B cell (primary cell): ENCODE measurements at regions not wholly inside any gene's neighbourhood (a gene's known extent, or its start where the extent isn't known, plus 50 kb on each side); places are given as distances from the start of the nearest gene placed in this dataset.

Source experiments
- ATAC-seq: fragments of 200-7000 bp; cut with Tn5 transposase; one replicate; pipeline ENCODE4 v1.10.0; 2021; ENCODE audit warnings: low read depth, mild to moderate bottlenecking, moderate number of reproducible peaks, moderate library complexity
- CTCF ChIA-PET: fragments of 350-600 bp; sonication (Branson Sonifier 250); formaldehyde crosslinking; loops from one replicate; lab custom pipeline; 2021; ENCODE audit warnings: antibody characterized with exemption, inconsistent platforms; lab: Charles Lee
- POLR2A ChIA-PET: fragments of 350-600 bp; sonication (Branson Sonifier 250); formaldehyde crosslinking; loops from one replicate; lab custom pipeline; 2021; ENCODE audit warnings: antibody characterized with exemption; lab: Charles Lee
- DNase-seq: peaks from one replicate; pipeline ENCODE4 v3.0.0; 2013
- H2AFZ ChIP-seq: 2 replicates; pipeline ENCODE4 v1.6.1; 2012; ENCODE audit warnings: mild to moderate bottlenecking, low read depth, low read length; ENCODE audit not compliant: insufficient read depth, poor library complexity, severe bottlenecking
- H3K27ac ChIP-seq, 2 donors: 1 replicate in 1 of 2; 2 replicates in 1 of 2; pipeline ENCODE4 v1.5.1; 2012 to 2013; ENCODE audit warnings: low read length in 2 of 2, mild to moderate bottlenecking in 2 of 2, moderate library complexity in 1 of 2
- H3K27me3 ChIP-seq, 4 experiments: fragments of 200-600 bp in 1 of 4; sonication (generic) in 1 of 4; replicated peaks in 1 of 4; 1 replicate in 2 of 4; 2 replicates in 2 of 4; pipeline versions ENCODE4 v1.6.1 to v1.7.0; 2013 to 2016; ENCODE audit warnings: low read length in 3 of 4, mild to moderate bottlenecking in 2 of 4, mixed read lengths in 1 of 4, moderate library complexity in 1 of 4; ENCODE audit not compliant: insufficient read depth in 4 of 4, control insufficient read depth in 3 of 4; ENCODE audit errors: control extremely low read depth in 1 of 4
- H3K36me3 ChIP-seq, 2 experiments: replicated peaks in 1 of 2; 1 replicate in 1 of 2; 2 replicates in 1 of 2; pipeline versions ENCODE4 v1.6.1 to v1.7.1; 2013; ENCODE audit warnings: low read length in 1 of 2; ENCODE audit not compliant: insufficient read depth in 2 of 2, control insufficient read depth in 1 of 2; ENCODE audit errors: control extremely low read depth in 1 of 2, extremely low read depth in 1 of 2
- H3K4me1 ChIP-seq, 2 donors: fragments of 200-600 bp in 1 of 2; sonication (generic) in 1 of 2; 1 replicate in 1 of 2; 2 replicates in 1 of 2; pipeline versions ENCODE4 v1.5.1 to v1.6.1; 2013 to 2017; ENCODE audit warnings: low read length in 2 of 2; ENCODE audit not compliant: control insufficient read depth in 2 of 2, insufficient read depth in 2 of 2
- H3K4me2 ChIP-seq: replicated peaks from 2 replicates; pipeline ENCODE3; 2012; ENCODE audit warnings: mild to moderate bottlenecking, low read depth, low read length; ENCODE audit not compliant: poor library complexity, severe bottlenecking
- H3K4me3 ChIP-seq, 5 experiments: fragments of 200-600 bp in 1 of 5; sonication (generic) in 1 of 5; 1 replicate in 3 of 5; 2 replicates in 2 of 5; pipeline versions ENCODE4 v1.5.1 to v1.7.0; 2011 to 2016; ENCODE audit warnings: low read length in 4 of 5, mild to moderate bottlenecking in 4 of 5, low read depth in 2 of 5, control low read depth in 1 of 5, moderate library complexity in 1 of 5; ENCODE audit not compliant: insufficient read depth in 1 of 5; ENCODE audit errors: control extremely low read depth in 1 of 5, extremely low read depth in 1 of 5
- H3K79me2 ChIP-seq: fragments of 200-600 bp; sonication (generic); one replicate; pipeline ENCODE4 v1.6.0; 2016; ENCODE audit warnings: low read length; ENCODE audit not compliant: control insufficient read depth, insufficient read depth
- H3K9ac ChIP-seq: fragments of 200-600 bp; sonication (generic); 2 replicates; pipeline ENCODE4 v1.6.1; 2017; ENCODE audit warnings: mild to moderate bottlenecking, low read length, moderate library complexity
- H3K9me3 ChIP-seq, 3 donors: one replicate each; pipeline versions ENCODE4 v1.6.1 to v1.7.1; 2013; ENCODE audit warnings: low read length in 2 of 3; ENCODE audit not compliant: control insufficient read depth in 2 of 3, insufficient read depth in 1 of 3; ENCODE audit errors: control extremely low read depth in 1 of 3
- H4K20me1 ChIP-seq: 2 replicates; pipeline ENCODE4 v1.6.0; 2012; ENCODE audit warnings: mild to moderate bottlenecking, low read length; ENCODE audit not compliant: insufficient read depth, control insufficient read depth, poor library complexity, severe bottlenecking
- H3K27ac Mint-ChIP-seq: one replicate; pipeline ENCODE4 v1.8.0; 2021; ENCODE audit warnings: mixed read lengths
- H3K27me3 Mint-ChIP-seq: one replicate; pipeline ENCODE4 v1.8.0; 2021; ENCODE audit warnings: mixed read lengths
- H3K4me1 Mint-ChIP-seq: one replicate; pipeline ENCODE4 v1.8.0; 2021; ENCODE audit warnings: mixed read lengths
- H3K4me3 Mint-ChIP-seq: one replicate; pipeline ENCODE4 v1.8.0; 2021; ENCODE audit warnings: mixed read lengths
- H3K9me3 Mint-ChIP-seq: one replicate; pipeline ENCODE4 v1.8.0; 2022; ENCODE audit warnings: mixed read lengths; ENCODE audit not compliant: insufficient read depth
- EZH2 ChIP-seq: IDR thresholded peaks from 2 replicates; pipeline ENCODE4 v1.6.1; 2012; ENCODE audit warnings: borderline replicate concordance, low read depth, mild to moderate bottlenecking, moderate library complexity, low read length; ENCODE audit not compliant: insufficient read depth, poor library complexity, severe bottlenecking
- WGBS: methylation state at CpG from one replicate; pipeline ENCODE4 v1.1.5; 2013; ENCODE audit warnings: missing lambda C conversion rate; ENCODE audit not compliant: insufficient coverage; 5-methylcytosine and 5-hydroxymethylcytosine counted together
- intact Hi-C: fragments of 100-400 bp; cut with micrococcal nuclease; formaldehyde crosslinking; loops from one replicate; pipeline ENCODE4 v1.10.0; 2022
- TF ChIP-seq, protein P1 (sequence below): fragments of 200-600 bp; IDR thresholded peaks from one replicate; pipeline ENCODE4 v1.8.0; 2022; ENCODE audit warnings: antibody characterized with exemption, mild to moderate bottlenecking

DNA sequence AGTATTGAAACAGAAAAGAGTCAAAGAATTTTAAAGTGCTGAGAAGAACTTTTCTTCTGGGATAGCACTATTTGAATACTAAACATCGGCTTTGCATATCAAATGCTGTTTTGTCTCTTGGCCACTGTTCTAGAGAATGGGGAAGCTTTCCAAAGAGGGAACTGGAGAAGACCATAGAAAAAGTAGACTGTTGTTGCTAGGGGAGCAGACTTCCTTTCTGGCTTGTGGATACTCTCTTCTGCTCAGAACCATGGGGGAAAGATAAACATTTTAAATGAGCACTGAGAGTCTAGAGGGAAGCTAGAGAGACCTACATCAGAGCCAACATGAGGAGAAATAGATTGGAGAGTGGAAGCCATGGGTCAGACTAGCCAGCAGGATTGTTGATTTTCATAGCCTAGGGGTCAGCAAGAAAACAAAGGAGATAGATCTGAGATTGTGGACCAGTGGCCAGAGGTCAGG, 315.7 kb downstream of the KCTD12 start:
- WGBS, result 80% methylated on average over 1 of the region's 1 CpG
- no peak for TF ChIP-seq EZH2
- TF ChIP-seq, protein P1, sequence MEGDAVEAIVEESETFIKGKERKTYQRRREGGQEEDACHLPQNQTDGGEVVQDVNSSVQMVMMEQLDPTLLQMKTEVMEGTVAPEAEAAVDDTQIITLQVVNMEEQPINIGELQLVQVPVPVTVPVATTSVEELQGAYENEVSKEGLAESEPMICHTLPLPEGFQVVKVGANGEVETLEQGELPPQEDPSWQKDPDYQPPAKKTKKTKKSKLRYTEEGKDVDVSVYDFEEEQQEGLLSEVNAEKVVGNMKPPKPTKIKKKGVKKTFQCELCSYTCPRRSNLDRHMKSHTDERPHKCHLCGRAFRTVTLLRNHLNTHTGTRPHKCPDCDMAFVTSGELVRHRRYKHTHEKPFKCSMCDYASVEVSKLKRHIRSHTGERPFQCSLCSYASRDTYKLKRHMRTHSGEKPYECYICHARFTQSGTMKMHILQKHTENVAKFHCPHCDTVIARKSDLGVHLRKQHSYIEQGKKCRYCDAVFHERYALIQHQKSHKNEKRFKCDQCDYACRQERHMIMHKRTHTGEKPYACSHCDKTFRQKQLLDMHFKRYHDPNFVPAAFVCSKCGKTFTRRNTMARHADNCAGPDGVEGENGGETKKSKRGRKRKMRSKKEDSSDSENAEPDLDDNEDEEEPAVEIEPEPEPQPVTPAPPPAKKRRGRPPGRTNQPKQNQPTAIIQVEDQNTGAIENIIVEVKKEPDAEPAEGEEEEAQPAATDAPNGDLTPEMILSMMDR, result no peak
- Histone ChIP-seq H2AFZ (no peak overlapping the region), H3K9ac (no peak overlapping the region), H4K20me1 (no peaks in the 10 kb centered on the region), H3K4me1 (no peaks in the 10 kb centered on the region), H3K4me3 (no peak overlapping the region), H3K9me3 (no peaks in the 10 kb centered on the region), H3K27me3 (no peaks in the 10 kb centered on the region), H3K4me2 (no peak overlapping the region), H3K79me2 (no peaks in the 10 kb centered on the region), H3K27ac (no peak overlapping the region), H3K36me3 (no peaks in the 10 kb centered on the region)
- Mint-ChIP-seq H3K4me3 (no peak overlapping the region), H3K27ac (no peak overlapping the region), H3K27me3 (peaks cover 4% of the 10 kb centered on the region), H3K9me3 (no peaks in the 10 kb centered on the region), H3K4me1 (no peaks in the 10 kb centered on the region)
- DNase-seq (no peak), ATAC-seq (no peak)
- POLR2A ChIA-PET, result no interaction called here
- CTCF ChIA-PET, result no interaction called here
- intact Hi-C loops, result no loop called here

DNA sequence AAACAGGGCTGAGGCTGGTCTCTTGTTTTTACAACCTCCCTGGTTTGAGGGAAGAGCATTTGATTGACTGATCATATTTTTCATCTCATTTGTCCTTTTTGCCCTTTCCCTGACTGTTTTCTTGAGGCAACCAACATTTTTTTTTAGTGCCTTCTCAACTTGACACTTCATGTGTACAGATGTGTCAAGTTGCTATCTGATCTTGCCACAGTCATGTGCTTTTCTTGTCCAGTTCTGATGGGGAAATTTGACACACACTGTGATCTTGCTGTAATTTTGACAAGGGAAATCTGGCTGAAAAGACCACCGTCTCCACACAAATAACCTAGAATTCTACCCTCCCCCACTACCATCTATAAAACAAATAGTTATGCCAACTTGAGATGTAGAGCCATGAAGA, 329.6 kb downstream of the KCTD12 start:
- CTCF ChIA-PET, result no interaction called here
- no peaks in the 10 kb centered on the region for H3K9me3 ChIP-seq
- no peak overlapping the region for H3K4me3 ChIP-seq
- H3K27me3 Mint-ChIP-seq, result peaks cover 5% of the 10 kb centered on the region
- POLR2A ChIA-PET, result no interaction called here
- H3K4me3 Mint-ChIP-seq, result no peak overlapping the region
- no peaks in the 10 kb centered on the region for H3K4me1 Mint-ChIP-seq
- DNase-seq, result no peak
- H3K27ac ChIP-seq, result no peak overlapping the region
- no peak overlapping the region for H3K27ac Mint-ChIP-seq
- H3K36me3 ChIP-seq, result no peaks in the 10 kb centered on the region
- no peaks in the 10 kb centered on the region for H3K9me3 Mint-ChIP-seq
- intact Hi-C loops, result no loop called here
- H3K4me1 ChIP-seq, result no peaks in the 10 kb centered on the region
- no peaks in the 10 kb centered on the region for H3K27me3 ChIP-seq
- no peak overlapping the region for H3K4me2 ChIP-seq
- H4K20me1 ChIP-seq, result no peaks in the 10 kb centered on the region
- no peak overlapping the region for H3K9ac ChIP-seq
- no peaks in the 10 kb centered on the region for H3K79me2 ChIP-seq
- TF ChIP-seq EZH2, result no peak
- TF ChIP-seq, protein P1, result no peak
- H2AFZ ChIP-seq, result no peak overlapping the region
- no CpG with 5 or more reads among the region's 1 CpG for WGBS
- ATAC-seq, result no peak
